SU-DHL-6 (cell line): ENCODE measurements at regions not wholly inside any gene's neighbourhood (a gene's known extent, or its start where the extent isn't known, plus 50 kb on each side); places are given as distances from the start of the nearest gene placed in this dataset.

Experiments
- H2AFZ ChIP-seq: fragments of 200-600 bp; sonication (generic); 2 replicates; pipeline ENCODE4 v1.6.1; 2014; ENCODE audit warnings: low read depth, mild to moderate bottlenecking, moderate library complexity, mixed read lengths, antibody characterized with exemption, low read length; ENCODE audit not compliant: severe bottlenecking
- H3F3A ChIP-seq: fragments of 200-600 bp; shearing (Covaris generic); 2 replicates; pipeline ENCODE4 v1.6.0; 2016; ENCODE audit warnings: antibody characterized with exemption, mild to moderate bottlenecking; ENCODE audit not compliant: insufficient read depth
- H3K27ac ChIP-seq: fragments of 200-600 bp; sonication (generic); 2 replicates; pipeline ENCODE4 v1.5.1; 2016; ENCODE audit warnings: low read depth, mild to moderate bottlenecking, low read length, moderate library complexity, mixed read lengths
- H3K27me3 ChIP-seq: fragments of 200-600 bp; sonication (generic), shearing (Covaris generic); 2 replicates; pipeline ENCODE4 v1.6.0; 2014; ENCODE audit warnings: mild to moderate bottlenecking, low read length
- H3K36me3 ChIP-seq: fragments of 200-600 bp; sonication (generic); 2 replicates; pipeline ENCODE4 v1.6.1; 2014; ENCODE audit warnings: mild to moderate bottlenecking, low read length, mixed read lengths
- H3K4me2 ChIP-seq: fragments of 300-600, 200-600 bp; shearing (Covaris generic), sonication (generic); 2 replicates; pipeline ENCODE4 v1.6.0; 2014; ENCODE audit warnings: low read length, low read depth, mild to moderate bottlenecking; ENCODE audit not compliant: poor library complexity, severe bottlenecking
- H3K4me3 ChIP-seq: fragments of 200-600 bp; sonication (generic); 2 replicates; pipeline ENCODE4 v1.5.1; 2014; ENCODE audit warnings: antibody characterized with exemption, low read length, mild to moderate bottlenecking, mixed read lengths; ENCODE audit not compliant: insufficient read depth, poor library complexity, severe bottlenecking
- H3K79me2 ChIP-seq: fragments of 200-600 bp; sonication (generic); 2 replicates; pipeline ENCODE4 v1.6.1; 2014; ENCODE audit warnings: mild to moderate bottlenecking, low read length, moderate library complexity; ENCODE audit not compliant: insufficient read depth
- H3K9ac ChIP-seq: fragments of 200-600 bp; sonication (generic); 2 replicates; pipeline ENCODE4 v1.7.0; 2014; ENCODE audit warnings: mild to moderate bottlenecking, low read length
- H3K9me2 ChIP-seq: fragments of 200-600 bp; sonication (generic); replicated peaks from 2 replicates; pipeline ENCODE4 v1.6.1; 2014; ENCODE audit warnings: low read length; ENCODE audit not compliant: insufficient read depth
- H3K9me3 ChIP-seq: fragments of 200-600 bp; sonication (generic); 2 replicates; pipeline ENCODE4 v1.6.1; 2014; ENCODE audit warnings: low read length, mixed read lengths; ENCODE audit not compliant: insufficient read depth
- H4K20me1 ChIP-seq: fragments of 200-600 bp; sonication (generic); 2 replicates; pipeline ENCODE4 v1.6.1; 2014; ENCODE audit warnings: low read depth, mild to moderate bottlenecking, antibody characterized with exemption, low read length, moderate library complexity, mixed read lengths
- CTCF ChIP-seq: fragments of 200-600 bp; sonication (generic); IDR thresholded peaks from one replicate; pipeline ENCODE4 v1.5.1; 2017; ENCODE audit warnings: antibody characterized with exemption, mild to moderate bottlenecking, low read length, moderate library complexity; ENCODE audit not compliant: insufficient read depth, poor library complexity, severe bottlenecking
- EZH2phosphoT487 ChIP-seq: fragments of 200-600 bp; sonication (generic), shearing (Covaris generic); conservative IDR thresholded peaks from 2 replicates; pipeline ENCODE4 v1.6.1; 2018; ENCODE audit warnings: mild to moderate bottlenecking, antibody characterized with exemption, low read length, moderate library complexity, mixed read lengths

GRCh38 chr16:66295761-66296546, 70.5 kb upstream of the CDH5 start:
- TF ChIP-seq EZH2phosphoT487 (no peak), CTCF (no peak)
- H3F3A ChIP-seq = no peaks in the 10 kb centered on the region
- H3K9me3 ChIP-seq = no peaks in the 10 kb centered on the region
- no peak overlapping the region for H3K27ac ChIP-seq
- no peak overlapping the region for H2AFZ ChIP-seq
- H3K27me3 ChIP-seq = no peaks in the 10 kb centered on the region
- no peaks in the 10 kb centered on the region for H3K79me2 ChIP-seq
- H3K36me3 ChIP-seq = no peaks in the 10 kb centered on the region
- H3K9ac ChIP-seq = no peak overlapping the region
- no peak overlapping the region for H3K4me3 ChIP-seq
- no peak overlapping the region for H3K4me2 ChIP-seq
- no peaks in the 10 kb centered on the region for H4K20me1 ChIP-seq
- H3K9me2 ChIP-seq = no peaks in the 10 kb centered on the region

- Histone ChIP-seq H2AFZ (no peak overlapping the region), H3K4me2 (no peak overlapping the region), H3K27ac (no peak overlapping the region), H3K36me3 (no peaks in the 10 kb centered on the region), H3K9me2 (no peaks in the 10 kb centered on the region), H3K4me3 (no peak overlapping the region), H3K9ac (no peak overlapping the region), H3K79me2 (no peaks in the 10 kb centered on the region), H3F3A (no peaks in the 10 kb centered on the region), H3K9me3 (no peaks in the 10 kb centered on the region), H3K27me3 (no peaks in the 10 kb centered on the region), H4K20me1 (no peaks in the 10 kb centered on the region)
- TF ChIP-seq EZH2phosphoT487 (no peak), CTCF (no peak)
Measured at GRCh38 chr16:66295213-66295612, 71.3 kb upstream of the CDH5 start.

- Histone ChIP-seq H2AFZ (no peak overlapping the region), H4K20me1 (no peaks in the 10 kb centered on the region), H3K27me3 (no peaks in the 10 kb centered on the region), H3K36me3 (no peaks in the 10 kb centered on the region), H3K9me2 (no peaks in the 10 kb centered on the region), H3K27ac (no peak overlapping the region), H3K4me2 (no peak overlapping the region), H3K9me3 (no peaks in the 10 kb centered on the region), H3K9ac (no peak overlapping the region), H3K4me3 (no peak overlapping the region), H3K79me2 (no peaks in the 10 kb centered on the region), H3F3A (no peaks in the 10 kb centered on the region)
- TF ChIP-seq CTCF = no peak
- no peak for TF ChIP-seq EZH2phosphoT487
Measured at GRCh38 chr16:66294507-66294906, 72.0 kb upstream of the CDH5 start.
